ENCODE measurements at regions not wholly inside any gene's neighbourhood (a gene's known extent, or its start where the extent isn't known, plus 50 kb on each side); places are given as distances from the start of the nearest gene placed in this dataset.

- no peak for DNase-seq
- Histone ChIP-seq H3F3A (ENCODE audit: insufficient read depth, low read depth) (no peaks in the 10 kb centered on the region), H2AFZ (no peak overlapping the region), H3K79me2 (ENCODE audit: low read depth) (no peaks in the 10 kb centered on the region), H3K36me3 (ENCODE audit: low read depth) (no peaks in the 10 kb centered on the region), H4K20me1 (ENCODE audit: insufficient read depth) (peaks cover 34% of the 10 kb centered on the region), H3K27ac (no peak overlapping the region), H3K9me3 (ENCODE audit: insufficient read depth, low read depth) (no peaks in the 10 kb centered on the region), H3K9me2 (ENCODE audit: insufficient read depth) (no peaks in the 10 kb centered on the region), H3K4me1 (replicated peaks; ENCODE audit: insufficient read depth) (no peaks in the 10 kb centered on the region), H3K4me2 (no peak overlapping the region), H3K27me3 (ENCODE audit: insufficient read depth, low read depth) (no peaks in the 10 kb centered on the region), H3K4me3 (no peak overlapping the region)
- ChIA-PET CTCF (no interaction called here), POLR2A (ENCODE audit: unreplicated experiment) (no interaction called here)
- intact Hi-C loops (cut with micrococcal nuclease; ENCODE audit: unreplicated experiment): no loop called here
- TF ChIP-seq EZH2 (IDR thresholded peaks at IDR 0.05; ENCODE audit: low read depth): no peak
- TF ChIP-seq CTCF (conservative IDR thresholded peaks at IDR 0.05): no peak
- no TSS peak for BruUV-seq (replicated peaks)
Measured at GRCh38 chr11:70615036-70615875, 216.9 kb downstream of the CTTN start.

- no peaks in the 10 kb centered on the region for H3F3A ChIP-seq (ENCODE audit: insufficient read depth, low read depth)
- no TSS peak for BruUV-seq (replicated peaks)
- H4K20me1 ChIP-seq (ENCODE audit: insufficient read depth): peaks cover 24% of the 10 kb centered on the region
- H3K27me3 ChIP-seq (ENCODE audit: insufficient read depth, low read depth): no peaks in the 10 kb centered on the region
- POLR2A ChIA-PET (ENCODE audit: unreplicated experiment): no interaction called here
- intact Hi-C loops (cut with micrococcal nuclease; ENCODE audit: unreplicated experiment): no loop called here
- no peak overlapping the region for H3K4me2 ChIP-seq
- CTCF ChIA-PET: no interaction called here
- H3K79me2 ChIP-seq (ENCODE audit: low read depth): no peaks in the 10 kb centered on the region
- no peaks in the 10 kb centered on the region for H3K4me1 ChIP-seq (replicated peaks; ENCODE audit: insufficient read depth)
- TF ChIP-seq CTCF (conservative IDR thresholded peaks at IDR 0.05): no peak
- no peak for TF ChIP-seq EZH2 (IDR thresholded peaks at IDR 0.05; ENCODE audit: low read depth)
- no peaks in the 10 kb centered on the region for H3K36me3 ChIP-seq (ENCODE audit: low read depth)
- no peaks in the 10 kb centered on the region for H3K9me2 ChIP-seq (ENCODE audit: insufficient read depth)
- no peak overlapping the region for H2AFZ ChIP-seq
- H3K9me3 ChIP-seq (ENCODE audit: insufficient read depth, low read depth): no peaks in the 10 kb centered on the region; the same call in 1 of the 2 replicates
- no peak overlapping the region for H3K4me3 ChIP-seq
- H3K27ac ChIP-seq: no peak overlapping the region
- DNase-seq: no peak
Measured at GRCh38 chr11:70616317-70616716, 218.0 kb downstream of the CTTN start.

- intact Hi-C loops (cut with micrococcal nuclease; ENCODE audit: unreplicated experiment): no loop called here
- H2AFZ ChIP-seq: no peak overlapping the region
- H3K79me2 ChIP-seq (ENCODE audit: low read depth): no peaks in the 10 kb centered on the region
- peaks cover 20% of the 10 kb centered on the region for H4K20me1 ChIP-seq (ENCODE audit: insufficient read depth)
- no peaks in the 10 kb centered on the region for H3K36me3 ChIP-seq (ENCODE audit: low read depth)
- H3K27me3 ChIP-seq (ENCODE audit: insufficient read depth, low read depth): no peaks in the 10 kb centered on the region
- no peak overlapping the region for H3K4me3 ChIP-seq
- H3K9me3 ChIP-seq (ENCODE audit: insufficient read depth, low read depth): no peaks in the 10 kb centered on the region; the same call in 1 of the 2 replicates
- DNase-seq: no peak
- no peaks in the 10 kb centered on the region for H3F3A ChIP-seq (ENCODE audit: insufficient read depth, low read depth)
- no peaks in the 10 kb centered on the region for H3K9me2 ChIP-seq (ENCODE audit: insufficient read depth)
- BruUV-seq (replicated peaks): no TSS peak
- no peaks in the 10 kb centered on the region for H3K4me1 ChIP-seq (replicated peaks; ENCODE audit: insufficient read depth)
- H3K4me2 ChIP-seq: no peak overlapping the region
- ChIA-PET CTCF (no interaction called here), POLR2A (ENCODE audit: unreplicated experiment) (no interaction called here)
- H3K27ac ChIP-seq: no peak overlapping the region
- TF ChIP-seq CTCF (conservative IDR thresholded peaks at IDR 0.05) (no peak), EZH2 (IDR thresholded peaks at IDR 0.05; ENCODE audit: low read depth) (no peak)
Measured at GRCh38 chr11:70616938-70617654, 218.8 kb downstream of the CTTN start.
